ENCODE measurements at regions not wholly inside any gene's neighbourhood (a gene's known extent, or its start where the extent isn't known, plus 50 kb on each side); places are given as distances from the start of the nearest gene placed in this dataset.

DNA sequence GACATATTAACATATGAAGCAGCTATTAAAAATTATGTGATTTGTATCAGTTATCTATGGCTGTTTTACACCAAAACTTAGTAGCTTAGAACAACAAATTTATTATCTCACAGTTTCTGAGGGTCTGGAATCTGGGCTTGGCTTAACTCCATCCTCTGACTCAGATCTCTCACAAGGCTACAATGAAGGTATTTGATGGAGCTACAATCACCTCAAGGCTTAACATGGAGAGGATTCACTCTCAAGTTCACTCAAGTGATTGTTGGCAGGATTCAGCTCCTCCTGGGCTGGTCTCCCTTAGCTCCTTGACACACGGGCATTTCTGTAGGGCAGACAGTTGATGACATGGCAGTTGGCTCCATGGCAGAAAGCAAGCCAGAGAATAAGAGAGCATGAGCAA, 133.0 kb upstream of the SLC14A2 start:
- DNase-seq (ENCODE audit: insufficient read length, low spot score) (no peak), FAIRE-seq (no peak)
- TF ChIP-seq, protein P1, sequence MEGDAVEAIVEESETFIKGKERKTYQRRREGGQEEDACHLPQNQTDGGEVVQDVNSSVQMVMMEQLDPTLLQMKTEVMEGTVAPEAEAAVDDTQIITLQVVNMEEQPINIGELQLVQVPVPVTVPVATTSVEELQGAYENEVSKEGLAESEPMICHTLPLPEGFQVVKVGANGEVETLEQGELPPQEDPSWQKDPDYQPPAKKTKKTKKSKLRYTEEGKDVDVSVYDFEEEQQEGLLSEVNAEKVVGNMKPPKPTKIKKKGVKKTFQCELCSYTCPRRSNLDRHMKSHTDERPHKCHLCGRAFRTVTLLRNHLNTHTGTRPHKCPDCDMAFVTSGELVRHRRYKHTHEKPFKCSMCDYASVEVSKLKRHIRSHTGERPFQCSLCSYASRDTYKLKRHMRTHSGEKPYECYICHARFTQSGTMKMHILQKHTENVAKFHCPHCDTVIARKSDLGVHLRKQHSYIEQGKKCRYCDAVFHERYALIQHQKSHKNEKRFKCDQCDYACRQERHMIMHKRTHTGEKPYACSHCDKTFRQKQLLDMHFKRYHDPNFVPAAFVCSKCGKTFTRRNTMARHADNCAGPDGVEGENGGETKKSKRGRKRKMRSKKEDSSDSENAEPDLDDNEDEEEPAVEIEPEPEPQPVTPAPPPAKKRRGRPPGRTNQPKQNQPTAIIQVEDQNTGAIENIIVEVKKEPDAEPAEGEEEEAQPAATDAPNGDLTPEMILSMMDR (IDR thresholded peaks at IDR 0.05; ENCODE audit: insufficient read depth, missing control alignments) = no peak

GRCh38 chr18:45487581-45487980, 127.7 kb upstream of the SLC14A2 start:
- FAIRE-seq (no peak), DNase-seq (ENCODE audit: insufficient read length, low spot score) (no peak)
- TF ChIP-seq, protein P1 (IDR thresholded peaks at IDR 0.05; ENCODE audit: insufficient read depth, missing control alignments) = no peak

DNA sequence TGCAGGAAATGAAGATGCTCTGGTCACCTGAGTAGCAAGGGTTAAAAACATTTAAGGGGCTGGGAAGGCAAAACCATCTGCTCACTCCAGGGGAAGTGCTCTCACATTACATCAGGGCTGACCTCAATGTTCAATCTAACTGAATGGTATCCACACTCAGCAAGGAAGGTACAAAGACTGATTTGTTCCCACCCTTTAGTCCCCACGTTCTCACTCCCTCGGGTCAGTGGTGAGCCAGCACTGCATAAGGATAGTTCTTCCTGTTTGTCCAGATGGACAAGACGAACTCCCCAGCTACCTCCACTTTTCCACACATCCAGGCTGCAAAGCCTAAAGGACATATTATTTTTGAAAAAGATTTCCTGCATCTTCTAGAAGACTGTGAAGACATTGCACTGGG, 126.6 kb upstream of the SLC14A2 start:
- FAIRE-seq = no peak
- TF ChIP-seq, protein P1 (IDR thresholded peaks at IDR 0.05; ENCODE audit: insufficient read depth, missing control alignments) = no peak
- no peak for DNase-seq (ENCODE audit: insufficient read length, low spot score)

- FAIRE-seq (no peak), DNase-seq (ENCODE audit: insufficient read length, low spot score) (no peak)
- TF ChIP-seq, protein P1 (IDR thresholded peaks at IDR 0.05; ENCODE audit: insufficient read depth, missing control alignments) = no peak
Measured at GRCh38 chr18:45493830-45494229, 121.4 kb upstream of the SLC14A2 start.

- FAIRE-seq (no peak), DNase-seq (ENCODE audit: insufficient read length, low spot score) (no peak)
- TF ChIP-seq, protein P1 (IDR thresholded peaks at IDR 0.05; ENCODE audit: insufficient read depth, missing control alignments) = no peak
Measured at GRCh38 chr18:45494811-45495210, 120.5 kb upstream of the SLC14A2 start.

DNA sequence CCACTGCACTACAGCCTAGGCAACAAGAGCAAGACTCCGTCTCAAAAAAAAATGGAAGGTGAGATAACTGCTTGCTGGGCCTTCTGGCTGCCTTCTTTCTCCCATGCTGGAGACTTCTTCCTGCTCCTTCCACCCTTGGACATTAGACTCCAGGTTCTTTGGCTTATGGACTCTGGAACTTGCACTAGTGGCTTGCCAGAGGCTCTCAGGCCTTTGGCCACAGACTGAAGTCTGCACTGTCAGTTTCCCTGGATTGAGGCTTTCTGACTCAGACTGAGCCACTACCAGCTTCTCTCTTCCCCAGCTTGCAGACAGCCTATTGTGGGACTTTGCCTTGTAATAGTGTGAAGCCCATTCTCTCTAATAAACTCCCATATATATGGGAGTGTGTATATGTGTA, 118.5 kb upstream of the SLC14A2 start:
- no peak for DNase-seq (ENCODE audit: insufficient read length, low spot score)
- FAIRE-seq = no peak
- TF ChIP-seq, protein P1 (IDR thresholded peaks at IDR 0.05; ENCODE audit: insufficient read depth, missing control alignments) = no peak

DNA sequence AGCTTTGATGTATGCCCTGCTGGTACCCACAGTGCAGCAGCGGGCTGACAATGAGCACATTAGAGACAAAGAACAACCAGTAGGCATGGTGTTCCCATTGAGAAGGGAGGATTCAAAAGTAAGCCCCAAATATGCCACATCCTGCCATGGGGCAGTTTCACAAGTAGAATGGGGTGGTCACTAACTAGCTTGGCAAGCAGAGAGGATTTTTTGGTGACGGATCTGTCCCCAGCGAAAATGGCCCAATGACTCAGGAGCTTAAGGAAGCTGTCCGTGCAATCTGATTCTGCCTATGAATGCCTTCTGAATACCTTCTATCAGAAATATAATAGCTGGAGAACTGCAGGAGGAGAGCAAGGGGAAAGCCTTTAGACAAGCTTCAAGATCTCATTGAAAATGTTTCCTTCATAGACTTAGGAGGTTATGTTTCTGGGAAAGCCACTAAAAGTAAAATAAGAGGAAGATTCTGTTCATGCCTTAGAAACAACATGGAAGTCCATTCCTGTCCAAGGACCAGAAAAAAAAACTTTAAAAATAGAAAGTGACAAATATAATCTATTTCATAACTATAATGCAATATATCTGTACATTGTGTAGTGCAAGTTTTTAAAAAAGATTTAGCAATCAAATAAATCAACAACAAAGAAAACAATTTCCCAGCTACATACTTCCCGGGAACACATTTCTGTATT, 117.5 kb upstream of the SLC14A2 start:
- FAIRE-seq (no peak), DNase-seq (ENCODE audit: insufficient read length, low spot score) (no peak)
- TF ChIP-seq, protein P1 (IDR thresholded peaks at IDR 0.05; ENCODE audit: insufficient read depth, missing control alignments) = no peak
